Neural cell (in vitro differentiated cells): ENCODE measurements at regions not wholly inside any gene's neighbourhood (a gene's known extent, or its start where the extent isn't known, plus 50 kb on each side); places are given as distances from the start of the nearest gene placed in this dataset.

Source experiments
- H2AFZ ChIP-seq: fragments of 200-600, 300-800 bp; sonication (generic), shearing (Covaris generic); 2 replicates; pipeline ENCODE4 v1.6.0; 2014; ENCODE audit warnings: low read depth, mild to moderate bottlenecking, antibody characterized with exemption, low read length, moderate library complexity
- H3F3A ChIP-seq: fragments of 200-600 bp; shearing (Covaris generic); 2 replicates; pipeline ENCODE4 v1.6.1; 2016; ENCODE audit warnings: mild to moderate bottlenecking, moderate library complexity, mixed read lengths, antibody characterized with exemption, low read length; ENCODE audit not compliant: insufficient read depth, poor library complexity, severe bottlenecking
- H3K27ac ChIP-seq: fragments of 200-600, 300-800 bp; sonication (generic), shearing (Covaris generic); 2 replicates; pipeline ENCODE4 v1.5.1; 2014; ENCODE audit warnings: mild to moderate bottlenecking, low read length, moderate library complexity
- H3K27me3 ChIP-seq: fragments of 300-800, 200-600 bp; sonication (generic), shearing (Covaris generic); 2 replicates; pipeline ENCODE4 v1.6.0; 2014; ENCODE audit warnings: mild to moderate bottlenecking, low read depth, low read length, moderate library complexity; ENCODE audit not compliant: insufficient read depth
- H3K36me3 ChIP-seq: fragments of 300-800, 200-600 bp; sonication (generic), shearing (Covaris generic); 2 replicates; pipeline ENCODE4 v1.5.1; 2014; ENCODE audit warnings: mild to moderate bottlenecking, antibody characterized with exemption, low read length, moderate library complexity; ENCODE audit not compliant: insufficient read depth
- H3K4me2 ChIP-seq: fragments of 300-800, 200-600 bp; sonication (generic), shearing (Covaris generic); 2 replicates; pipeline ENCODE4 v1.6.0; 2014; ENCODE audit warnings: mild to moderate bottlenecking, low read length
- H3K4me3 ChIP-seq: fragments of 300-800, 200-600 bp; sonication (generic), shearing (Covaris generic); 2 replicates; pipeline ENCODE4 v1.5.1; 2014; ENCODE audit warnings: mild to moderate bottlenecking, low read length, moderate library complexity
- H3K79me2 ChIP-seq: fragments of 200-600 bp; shearing (Covaris generic); replicated peaks from 2 replicates; pipeline ENCODE4 v1.6.0; 2014; ENCODE audit warnings: mild to moderate bottlenecking, low read length, moderate library complexity; ENCODE audit not compliant: insufficient read depth
- H3K9ac ChIP-seq: fragments of 300-800, 200-600 bp; sonication (generic), shearing (Covaris generic); 2 replicates; pipeline ENCODE4 v1.6.1; 2016; ENCODE audit warnings: mild to moderate bottlenecking, low read length, mixed read lengths
- H3K9me2 ChIP-seq: fragments of 200-600 bp; shearing (Covaris generic); 2 replicates; pipeline ENCODE4 v1.6.1; 2016; ENCODE audit warnings: mild to moderate bottlenecking, low read length, mixed read lengths; ENCODE audit not compliant: insufficient read depth
- H3K9me3 ChIP-seq: fragments of 200-600, 300-800 bp; sonication (generic), shearing (Covaris generic); 2 replicates; pipeline ENCODE4 v1.6.1; 2016; ENCODE audit warnings: mild to moderate bottlenecking, mixed run types, low read length, moderate library complexity, mixed read lengths
- H4K20me1 ChIP-seq: fragments of 200-600 bp; shearing (Covaris generic); 2 replicates; pipeline ENCODE4 v1.6.1; 2016; ENCODE audit warnings: mild to moderate bottlenecking, mixed run types; ENCODE audit not compliant: insufficient read depth
- CTCF ChIP-seq: fragments of 450-650 bp; IDR thresholded peaks from 2 replicates; pipeline ENCODE4 v1.5.1; 2014; ENCODE audit warnings: antibody characterized with exemption, mild to moderate bottlenecking, moderate library complexity; ENCODE audit not compliant: poor library complexity, severe bottlenecking
- EP300 ChIP-seq: fragments of 450-650 bp; conservative IDR thresholded peaks from 2 replicates; pipeline ENCODE4 v1.6.1; 2014; ENCODE audit warnings: antibody characterized with exemption, mild to moderate bottlenecking, moderate library complexity; ENCODE audit not compliant: poor library complexity, severe bottlenecking
- EZH2 ChIP-seq: fragments of 200-600, 300-800 bp; shearing (Covaris generic), sonication (generic); IDR thresholded peaks from 2 replicates; pipeline ENCODE4 v1.6.1; 2014; ENCODE audit warnings: antibody characterized with exemption, low read length, borderline replicate concordance, mild to moderate bottlenecking; ENCODE audit not compliant: insufficient read depth, poor library complexity, severe bottlenecking
- MXI1 ChIP-seq: fragments of 450-650 bp; conservative IDR thresholded peaks from 2 replicates; pipeline ENCODE4 v1.6.1; 2014; ENCODE audit warnings: antibody characterized with exemption, mild to moderate bottlenecking; ENCODE audit not compliant: poor library complexity, severe bottlenecking
- POLR2AphosphoS5 ChIP-seq: IDR thresholded peaks from 2 replicates; pipeline ENCODE4 v1.6.1; 2012
- RAD21 ChIP-seq: fragments of 450-650 bp; conservative IDR thresholded peaks from 2 replicates; pipeline ENCODE4 v1.6.1; 2014; ENCODE audit warnings: antibody characterized with exemption, mild to moderate bottlenecking, moderate library complexity
- REST ChIP-seq: IDR thresholded peaks from 2 replicates; pipeline ENCODE4 v1.6.1; 2012; ENCODE audit warnings: borderline replicate concordance
- SMC3 ChIP-seq: fragments of 450-650 bp; conservative IDR thresholded peaks from 2 replicates; pipeline ENCODE4 v1.6.1; 2014; ENCODE audit warnings: antibody characterized with exemption, mild to moderate bottlenecking, moderate library complexity; ENCODE audit not compliant: poor library complexity
- TAF1 ChIP-seq: IDR thresholded peaks from 2 replicates; pipeline ENCODE4 v1.6.1; 2012; ENCODE audit warnings: low read depth

GRCh38 chr4:100799761-100800539, 282.1 kb upstream of the EMCN start:
- Histone ChIP-seq H3K9me3 (no peaks in the 10 kb centered on the region), H3K79me2 (no peaks in the 10 kb centered on the region), H3K4me2 (no peak overlapping the region), H3K36me3 (no peaks in the 10 kb centered on the region), H3K9ac (no peak overlapping the region), H3K27ac (no peak overlapping the region), H3K27me3 (no peaks in the 10 kb centered on the region), H4K20me1 (no peaks in the 10 kb centered on the region), H2AFZ (no peak overlapping the region), H3K9me2 (no peaks in the 10 kb centered on the region), H3K4me3 (no peak overlapping the region), H3F3A (no peaks in the 10 kb centered on the region)
- no peak for TF ChIP-seq RAD21
- TF ChIP-seq EP300 = no peak
- no peak for TF ChIP-seq CTCF
- no peak for TF ChIP-seq POLR2AphosphoS5
- no peak for TF ChIP-seq MXI1
- TF ChIP-seq SMC3 = no peak
- TF ChIP-seq EZH2 = no peak
- no peak for TF ChIP-seq REST
- no peak for TF ChIP-seq TAF1

- H3F3A ChIP-seq = no peaks in the 10 kb centered on the region
- no peak overlapping the region for H3K4me3 ChIP-seq
- H3K9ac ChIP-seq = no peak overlapping the region
- TF ChIP-seq POLR2AphosphoS5 (no peak), EZH2 (no peak), EP300 (no peak), CTCF (no peak), TAF1 (no peak), RAD21 (no peak), REST (no peak), SMC3 (no peak), MXI1 (no peak)
- no peaks in the 10 kb centered on the region for H3K36me3 ChIP-seq
- no peaks in the 10 kb centered on the region for H4K20me1 ChIP-seq
- no peaks in the 10 kb centered on the region for H3K9me2 ChIP-seq
- no peaks in the 10 kb centered on the region for H3K9me3 ChIP-seq
- H3K27me3 ChIP-seq = no peaks in the 10 kb centered on the region
- H3K27ac ChIP-seq = no peak overlapping the region
- no peak overlapping the region for H2AFZ ChIP-seq
- H3K4me2 ChIP-seq = no peak overlapping the region
- no peaks in the 10 kb centered on the region for H3K79me2 ChIP-seq
Observed at GRCh38 chr4:100797791-100798190, 280.0 kb upstream of the EMCN start.
